H1 (cell line): ENCODE measurements at regions not wholly inside any gene's neighbourhood (a gene's known extent, or its start where the extent isn't known, plus 50 kb on each side); places are given as distances from the start of the nearest gene placed in this dataset.

Source experiments
- CTCF ChIA-PET: fragments of 300-600 bp; sonication (Branson Sonifier 250); formaldehyde crosslinking; loops from one replicate; lab custom pipeline; 2021; ENCODE audit not compliant: partially characterized antibody; lab: Charles Lee
- POLR2A ChIA-PET: fragments of 300-600 bp; sonication (Branson Sonifier 250); formaldehyde crosslinking; loops from one replicate; lab custom pipeline; 2021; ENCODE audit warnings: inconsistent platforms; ENCODE audit not compliant: partially characterized antibody; lab: Charles Lee
- DNase-seq, 2 experiments: peaks; one replicate each; pipeline versions ENCODE4 v3.0.0 to v3.0.0-alpha.2; 2010 to 2022; ENCODE audit warnings: low spot score in 2 of 2, low read depth in 1 of 2, mixed read lengths in 1 of 2
- FAIRE-seq: peaks from 2 replicates; lab custom pipeline; 2011; peaks lifted over from hg19 to GRCh38; lab: Jason Lieb, UNC
- H2AFZ ChIP-seq: 2 replicates; pipeline ENCODE4 v1.8.1; 2012; ENCODE audit warnings: low read length, inconsistent platforms
- H2AK5ac ChIP-seq: 2 replicates; pipeline ENCODE4 v1.6.1; 2013; ENCODE audit warnings: low read depth, low read length
- H2BK120ac ChIP-seq: replicated peaks from 2 replicates; pipeline ENCODE3; 2013; ENCODE audit warnings: low read depth, low read length, inconsistent platforms
- H2BK12ac ChIP-seq: 2 replicates; pipeline ENCODE4 v1.6.1; 2013; ENCODE audit warnings: low read depth, low read length
- H2BK15ac ChIP-seq: 2 replicates; pipeline ENCODE4 v1.6.1; 2013; ENCODE audit warnings: low read length
- H2BK20ac ChIP-seq: 2 replicates; pipeline ENCODE4 v1.6.1; 2013; ENCODE audit warnings: low read length
- H2BK5ac ChIP-seq: 2 replicates; pipeline ENCODE4 v1.6.1; 2013; ENCODE audit warnings: low read depth, low read length
- H3K14ac ChIP-seq: 2 replicates; pipeline ENCODE4 v1.6.1; 2013; ENCODE audit warnings: inconsistent platforms; ENCODE audit not compliant: insufficient read length
- H3K18ac ChIP-seq: 2 replicates; pipeline ENCODE4 v1.6.1; 2013; ENCODE audit warnings: low read length; ENCODE audit errors: extremely low read depth
- H3K23ac ChIP-seq: 2 replicates; pipeline ENCODE4 v1.6.1; 2013; ENCODE audit warnings: inconsistent platforms; ENCODE audit not compliant: insufficient read length
- H3K23me2 ChIP-seq: 2 replicates; pipeline ENCODE4 v1.6.1; 2013; ENCODE audit warnings: low read depth, low read length
- H3K27ac ChIP-seq: 2 replicates; pipeline ENCODE4 v1.6.1; 2011; ENCODE audit warnings: low read depth, low read length, inconsistent platforms
- H3K27me3 ChIP-seq, 4 experiments: replicated peaks in 1 of 4; 1 replicate in 1 of 4; 2 replicates in 3 of 4; pipeline versions ENCODE4 v1.6.1 to v1.8.1; 2011 to 2013; ENCODE audit warnings: low read length in 3 of 4, mild to moderate bottlenecking in 3 of 4, inconsistent platforms in 2 of 4, mixed read lengths in 2 of 4, moderate library complexity in 1 of 4; ENCODE audit not compliant: control insufficient read depth in 3 of 4, insufficient read depth in 3 of 4; ENCODE audit errors: extremely low read depth in 1 of 4
- H3K36me3 ChIP-seq, 4 experiments: 2 replicates each; pipeline versions ENCODE4 v1.6.1 to v1.8.1; 2011 to 2013; ENCODE audit warnings: mild to moderate bottlenecking in 4 of 4, low read length in 3 of 4, moderate library complexity in 2 of 4, control low read depth in 1 of 4, inconsistent platforms in 1 of 4; ENCODE audit not compliant: insufficient read depth in 4 of 4, control insufficient read depth in 2 of 4
- H3K4ac ChIP-seq: replicated peaks from 2 replicates; pipeline ENCODE3; 2013; ENCODE audit warnings: low read length, low read depth, mixed read lengths, inconsistent platforms; ENCODE audit not compliant: insufficient read length
- H3K4me1 ChIP-seq, 4 experiments: replicated peaks in 1 of 4; 1 replicate in 1 of 4; 2 replicates in 3 of 4; pipeline versions ENCODE4 v1.6.1 to v1.8.1; 2011 to 2013; ENCODE audit warnings: low read length in 3 of 4, inconsistent platforms in 2 of 4, mixed read lengths in 1 of 4; ENCODE audit not compliant: insufficient read depth in 4 of 4, control insufficient read depth in 3 of 4
- H3K4me2 ChIP-seq, 2 experiments: 2 replicates each; pipeline versions ENCODE4 v1.6.1 to v1.8.1; 2011 to 2013; ENCODE audit warnings: low read depth in 2 of 2, low read length in 2 of 2, control low read depth in 1 of 2, inconsistent platforms in 1 of 2, mild to moderate bottlenecking in 1 of 2; ENCODE audit not compliant: insufficient read depth in 1 of 2
- H3K4me3 ChIP-seq, 4 experiments: fragments of 200-600, 300-600 bp in 1 of 4; sonication (generic), shearing (Covaris generic), sonication (Bioruptor Twin) in 1 of 4; 2 replicates each; pipeline versions ENCODE4 v1.5.1 to v1.8.1; 2011 to 2016; ENCODE audit warnings: low read length in 4 of 4, low read depth in 3 of 4, control low read depth in 2 of 4, inconsistent platforms in 2 of 4, mild to moderate bottlenecking in 2 of 4, mixed read lengths in 1 of 4, moderate library complexity in 1 of 4; ENCODE audit not compliant: insufficient read depth in 2 of 4; ENCODE audit errors: extremely low read depth in 1 of 4
- H3K56ac ChIP-seq: replicated peaks from 2 replicates; pipeline ENCODE3; 2013; ENCODE audit warnings: low read depth, mild to moderate bottlenecking, mixed read lengths, low read length, inconsistent platforms; ENCODE audit not compliant: insufficient read length
- H3K79me1 ChIP-seq: 2 replicates; pipeline ENCODE4 v1.6.1; 2013; ENCODE audit warnings: low read depth, low read length, control low read depth
- H3K79me2 ChIP-seq, 2 experiments: 2 replicates each; pipeline versions ENCODE4 v1.6.1 to v1.8.1; 2012 to 2013; ENCODE audit warnings: low read length in 2 of 2, mild to moderate bottlenecking in 2 of 2, inconsistent platforms in 1 of 2; ENCODE audit not compliant: insufficient read depth in 2 of 2, control insufficient read depth in 1 of 2
- H3K9ac ChIP-seq, 4 experiments: replicated peaks in 1 of 4; 1 replicate in 1 of 4; 2 replicates in 3 of 4; pipeline versions ENCODE4 v1.6.1 to v1.8.1; 2011 to 2013; ENCODE audit warnings: low read depth in 3 of 4, low read length in 3 of 4, control low read depth in 2 of 4, mild to moderate bottlenecking in 2 of 4, moderate library complexity in 2 of 4, inconsistent platforms in 1 of 4; ENCODE audit errors: extremely low read depth in 1 of 4
- H3K9me3 ChIP-seq, 2 experiments: 2 replicates each; pipeline versions ENCODE4 v1.6.1 to v1.8.1; 2012 to 2013; ENCODE audit warnings: mild to moderate bottlenecking in 2 of 2, moderate library complexity in 2 of 2, control low read depth in 1 of 2, inconsistent platforms in 1 of 2, low read depth in 1 of 2, low read length in 1 of 2, mixed read lengths in 1 of 2; ENCODE audit not compliant: insufficient read depth in 2 of 2
- H4K20me1 ChIP-seq, 2 experiments: replicated peaks in 1 of 2; 2 replicates each; pipeline versions ENCODE3 to v1.8.1; 2011 to 2013; ENCODE audit warnings: inconsistent platforms in 2 of 2, low read length in 2 of 2, mild to moderate bottlenecking in 1 of 2; ENCODE audit not compliant: insufficient read depth in 2 of 2, control insufficient read depth in 1 of 2
- H4K5ac ChIP-seq: 2 replicates; pipeline ENCODE4 v1.6.1; 2013; ENCODE audit warnings: low read length, low read depth, mixed read lengths, inconsistent platforms; ENCODE audit not compliant: insufficient read length
- H4K8ac ChIP-seq: 2 replicates; pipeline ENCODE4 v1.8.0; 2013; ENCODE audit warnings: mild to moderate bottlenecking, moderate library complexity, low read length, inconsistent platforms; ENCODE audit not compliant: insufficient read depth; ENCODE audit errors: extremely low read depth
- H4K91ac ChIP-seq: replicated peaks from 2 replicates; pipeline ENCODE3; 2013; ENCODE audit warnings: low read length, mixed read lengths, inconsistent platforms; ENCODE audit not compliant: insufficient read length
- FOSL1 ChIP-seq: IDR thresholded peaks from 2 replicates; pipeline ENCODE4 v1.6.1; 2011; ENCODE audit warnings: mild to moderate bottlenecking, low read depth, low read length, moderate library complexity; ENCODE audit not compliant: insufficient read depth
- MAFK ChIP-seq: IDR thresholded peaks from 2 replicates; pipeline ENCODE4 v1.6.1; 2012; ENCODE audit warnings: low read depth, mild to moderate bottlenecking, improper control_type of control experiment, low read length
- NRF1 ChIP-seq: IDR thresholded peaks from 2 replicates; pipeline ENCODE4 v1.6.1; 2011; ENCODE audit warnings: mild to moderate bottlenecking, low read depth, low read length, improper control_type of control experiment
- SP2 ChIP-seq: IDR thresholded peaks from 2 replicates; pipeline ENCODE4 v1.6.1; 2012; ENCODE audit warnings: mild to moderate bottlenecking, low read length, inconsistent platforms
- SP4 ChIP-seq: IDR thresholded peaks from 2 replicates; pipeline ENCODE4 v1.6.1; 2012; ENCODE audit warnings: low read length, inconsistent platforms
- TCF12 ChIP-seq: IDR thresholded peaks from 2 replicates; pipeline ENCODE4 v1.6.1; 2011; ENCODE audit warnings: low read depth, mild to moderate bottlenecking, low read length
- WGBS, 2 experiments: shearing (Covaris generic) in 1 of 2; methylation state at CpG; one replicate each; pipeline versions ENCODE4 v1.1.6 to v1.1.7; 2013 to 2015; ENCODE audit warnings: low lambda C conversion rate in 2 of 2, mixed read lengths in 2 of 2, inconsistent platforms in 1 of 2, low coverage in 1 of 2, missing lambda C conversion rate in 1 of 2; ENCODE audit not compliant: insufficient replicate concordance in 2 of 2, insufficient coverage in 1 of 2, insufficient read length in 1 of 2; ENCODE audit errors: extremely low coverage in 1 of 2, missing lambda C conversion rate in 1 of 2; 5-methylcytosine and 5-hydroxymethylcytosine counted together

GRCh38 chr2:10245661-10246060 lies 57.0 kb upstream of the HPCAL1 start:
- FAIRE-seq, result no peak
- CTCF ChIA-PET, result interaction anchor here (1.0 to 9.3 kb wide), 3 partner anchors 11 to 189 kb away, joined by 3 to 95 read pairs (median 4); no protein-coding TSS in a partner anchor
- Histone ChIP-seq H4K20me1 (no peaks in the 10 kb centered on the region), H3K18ac (no peak overlapping the region), H4K5ac (no peak overlapping the region), H2AK5ac (no peak overlapping the region), H3K27ac (no peak overlapping the region), H3K9me3 (no peaks in the 10 kb centered on the region), H3K4ac (no peak overlapping the region), H2AFZ (no peak overlapping the region; the same call in 1 of the 2 replicates), H3K4me3 (no peak overlapping the region), H3K23me2 (no peaks in the 10 kb centered on the region), H3K9ac (no peak overlapping the region), H4K91ac (no peak overlapping the region), H3K4me2 (no peak overlapping the region), H3K4me1 (no peaks in the 10 kb centered on the region), H3K79me2 (no peaks in the 10 kb centered on the region), H2BK120ac (no peak overlapping the region), H2BK15ac (no peak overlapping the region), H4K8ac (no peak overlapping the region), H3K79me1 (no peaks in the 10 kb centered on the region), H3K56ac (no peak overlapping the region), H3K36me3 (no peaks in the 10 kb centered on the region), H2BK20ac (no peak overlapping the region), H2BK12ac (no peak overlapping the region), H3K23ac (no peak overlapping the region), H3K27me3 (no peaks in the 10 kb centered on the region), H3K14ac (no peak overlapping the region), H2BK5ac (no peak overlapping the region)
- WGBS, 2 experiments, result 84% methylated on average over 11 of the region's 11 CpGs; no CpG with 5 or more reads in 1 of the 2 experiments
- DNase-seq, result no peak
- POLR2A ChIA-PET, result no interaction called here
- no peak for TF ChIP-seq MAFK
- no peak for TF ChIP-seq SP4
- no peak for TF ChIP-seq NRF1
- no peak for TF ChIP-seq FOSL1
- TF ChIP-seq TCF12, result no peak
- no peak for TF ChIP-seq SP2
